Lower lobe of right lung (tissue), 2 donors: ENCODE measurements at regions not wholly inside any gene's neighbourhood (a gene's known extent, or its start where the extent isn't known, plus 50 kb on each side); places are given as distances from the start of the nearest gene placed in this dataset.

Experiments used
- ATAC-seq, 2 donors: fragments of 200-7000 bp; cut with Tn5 transposase; one replicate each; pipeline ENCODE4 v1.9.1; 2020 to 2022; ENCODE audit warnings: mild to moderate bottlenecking in 2 of 2, moderate library complexity in 2 of 2
- DNase-seq: peaks from one replicate; pipeline ENCODE4 v3.0.0-alpha.2; 2020
- H3K27ac ChIP-seq: fragments of 200-600 bp; one replicate; pipeline ENCODE4 v1.8.0; 2022
- H3K27me3 ChIP-seq: fragments of 200-600 bp; one replicate; pipeline ENCODE4 v1.8.0; 2022; ENCODE audit warnings: low read depth
- H3K36me3 ChIP-seq: fragments of 200-600 bp; one replicate; pipeline ENCODE4 v1.8.0; 2022; ENCODE audit warnings: mild to moderate bottlenecking
- H3K4me1 ChIP-seq: fragments of 200-600 bp; one replicate; pipeline ENCODE4 v1.8.0; 2022
- H3K4me3 ChIP-seq: fragments of 200-600 bp; one replicate; pipeline ENCODE4 v1.8.0; 2022; ENCODE audit warnings: mild to moderate bottlenecking
- H3K9me3 ChIP-seq: fragments of 200-600 bp; one replicate; pipeline ENCODE4 v1.8.0; 2022
- intact Hi-C: fragments of 100-400 bp; cut with DNase I; formaldehyde crosslinking; loops from one replicate; pipeline ENCODE4 v1.11.0; 2022
- TF ChIP-seq, protein P1 (sequence below): fragments of 200-600 bp; IDR thresholded peaks from one replicate; pipeline ENCODE4 v1.8.0; 2022; ENCODE audit warnings: antibody characterized with exemption, mild to moderate bottlenecking
- donor health status: DM: no; HTN: yes; CAD: no; lungs with severe emphysema.

DNA sequence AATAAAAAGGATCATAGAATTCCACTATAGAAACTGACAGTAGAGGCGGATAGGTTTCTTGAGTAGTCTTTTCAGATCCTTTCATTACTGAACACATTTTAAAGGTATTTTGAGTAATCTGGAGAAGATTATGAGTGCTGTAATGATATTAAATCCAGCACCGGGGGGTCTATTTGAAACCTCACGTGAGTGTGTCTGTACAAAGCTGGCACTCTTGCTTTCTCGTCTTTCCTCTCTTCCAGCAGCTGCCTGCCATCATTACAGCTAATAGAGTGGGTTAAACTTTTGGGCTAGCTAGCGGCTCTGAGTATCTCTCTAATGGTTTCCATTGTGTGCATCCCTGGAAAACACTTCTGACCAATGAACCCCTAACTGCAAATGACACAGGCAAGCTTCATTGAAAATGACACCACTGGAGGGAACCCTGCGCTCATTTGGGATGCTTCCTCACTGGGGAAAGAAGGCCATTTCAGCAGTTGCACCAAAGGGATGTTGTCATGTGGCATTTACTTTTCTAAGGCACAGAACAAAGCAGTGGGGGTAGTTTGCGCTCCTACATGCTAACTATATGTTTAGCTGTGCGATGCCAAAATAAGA, 101.0 kb downstream of the HRH4 start:
- intact Hi-C loops = no loop called here
- DNase-seq (no peak), ATAC-seq (no peak)
- H3K27me3 ChIP-seq = no peaks in the 10 kb centered on the region
- H3K27ac ChIP-seq = no peak overlapping the region
- no peak overlapping the region for H3K4me3 ChIP-seq
- no peaks in the 10 kb centered on the region for H3K4me1 ChIP-seq
- no peaks in the 10 kb centered on the region for H3K9me3 ChIP-seq
- TF ChIP-seq, protein P1, sequence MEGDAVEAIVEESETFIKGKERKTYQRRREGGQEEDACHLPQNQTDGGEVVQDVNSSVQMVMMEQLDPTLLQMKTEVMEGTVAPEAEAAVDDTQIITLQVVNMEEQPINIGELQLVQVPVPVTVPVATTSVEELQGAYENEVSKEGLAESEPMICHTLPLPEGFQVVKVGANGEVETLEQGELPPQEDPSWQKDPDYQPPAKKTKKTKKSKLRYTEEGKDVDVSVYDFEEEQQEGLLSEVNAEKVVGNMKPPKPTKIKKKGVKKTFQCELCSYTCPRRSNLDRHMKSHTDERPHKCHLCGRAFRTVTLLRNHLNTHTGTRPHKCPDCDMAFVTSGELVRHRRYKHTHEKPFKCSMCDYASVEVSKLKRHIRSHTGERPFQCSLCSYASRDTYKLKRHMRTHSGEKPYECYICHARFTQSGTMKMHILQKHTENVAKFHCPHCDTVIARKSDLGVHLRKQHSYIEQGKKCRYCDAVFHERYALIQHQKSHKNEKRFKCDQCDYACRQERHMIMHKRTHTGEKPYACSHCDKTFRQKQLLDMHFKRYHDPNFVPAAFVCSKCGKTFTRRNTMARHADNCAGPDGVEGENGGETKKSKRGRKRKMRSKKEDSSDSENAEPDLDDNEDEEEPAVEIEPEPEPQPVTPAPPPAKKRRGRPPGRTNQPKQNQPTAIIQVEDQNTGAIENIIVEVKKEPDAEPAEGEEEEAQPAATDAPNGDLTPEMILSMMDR = no peak
- H3K36me3 ChIP-seq = no peaks in the 10 kb centered on the region

DNA sequence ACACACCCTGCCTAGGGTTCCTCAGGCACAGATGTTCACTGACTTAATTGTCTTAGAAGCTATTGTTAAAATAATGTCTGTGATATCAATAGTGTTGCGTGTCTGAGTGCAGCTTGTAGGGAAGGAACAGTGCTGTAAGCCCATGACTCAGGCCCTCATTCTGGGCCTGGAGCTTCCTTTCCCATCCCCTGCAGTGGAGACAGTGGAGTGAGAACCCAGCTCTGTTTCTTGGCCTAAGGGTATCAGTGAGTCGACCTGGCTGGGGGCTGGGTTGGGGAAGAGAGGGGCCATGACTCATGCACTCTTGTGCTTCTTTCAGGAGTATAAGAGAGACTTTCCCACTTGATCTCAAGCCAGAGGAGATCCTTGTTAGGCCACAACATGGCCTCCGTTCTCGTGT, 106.8 kb downstream of the HRH4 start:
- Histone ChIP-seq H3K36me3 (no peaks in the 10 kb centered on the region), H3K27me3 (no peaks in the 10 kb centered on the region), H3K27ac (no peak overlapping the region), H3K4me3 (no peak overlapping the region), H3K9me3 (no peaks in the 10 kb centered on the region), H3K4me1 (no peaks in the 10 kb centered on the region)
- TF ChIP-seq, protein P1 = no peak
- intact Hi-C loops = no loop called here
- DNase-seq (no peak), ATAC-seq (peak in 1 of 2 donors; percentile 11)

DNA sequence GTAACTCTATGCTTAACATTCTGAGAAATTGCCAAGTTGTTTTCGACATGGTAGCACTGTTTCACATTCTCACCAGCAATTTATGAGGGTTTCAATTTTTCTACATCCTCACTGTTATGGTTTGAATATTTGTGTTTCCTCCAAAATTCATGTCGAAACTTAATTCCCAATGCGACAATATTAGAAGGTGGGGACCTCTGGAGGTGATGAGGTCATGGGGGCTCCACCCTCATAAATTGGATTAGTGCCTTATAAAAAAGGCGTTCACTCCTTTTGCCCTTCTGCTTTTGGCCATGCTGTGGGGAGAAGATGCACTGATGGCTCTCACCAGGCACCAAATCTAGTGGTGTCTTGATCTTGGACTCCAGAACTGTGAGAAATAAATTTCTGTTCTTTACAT, 110.3 kb downstream of the HRH4 start:
- DNase-seq = no peak
- Histone ChIP-seq H3K27me3 (no peaks in the 10 kb centered on the region), H3K36me3 (no peaks in the 10 kb centered on the region), H3K4me1 (no peaks in the 10 kb centered on the region), H3K9me3 (peaks cover 14% of the 10 kb centered on the region), H3K27ac (no peak overlapping the region), H3K4me3 (no peak overlapping the region)
- ATAC-seq = no peak
- TF ChIP-seq, protein P1 = no peak
- intact Hi-C loops = no loop called here

DNA sequence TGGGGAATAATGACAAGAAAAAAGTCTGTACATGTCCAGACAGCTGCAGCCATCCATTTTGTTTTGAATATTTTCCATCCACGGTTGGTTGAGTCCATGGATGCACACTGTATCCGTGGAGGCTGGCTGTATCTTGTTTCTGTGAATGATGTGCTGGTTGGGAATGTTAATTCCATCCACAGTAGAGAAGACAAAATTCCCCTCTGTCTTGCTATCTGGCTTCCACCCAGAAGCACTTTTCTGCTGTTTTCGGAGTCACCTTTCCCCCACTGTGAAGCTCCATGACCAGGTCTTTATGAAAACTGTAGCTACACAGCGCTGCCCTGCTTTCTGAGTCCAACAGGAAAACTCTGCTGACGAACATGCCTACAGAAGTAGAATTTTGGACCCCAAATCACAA, 122.3 kb downstream of the HRH4 start:
- intact Hi-C loops = no loop called here
- Histone ChIP-seq H3K9me3 (no peaks in the 10 kb centered on the region), H3K4me3 (no peak overlapping the region), H3K4me1 (no peaks in the 10 kb centered on the region), H3K36me3 (no peaks in the 10 kb centered on the region), H3K27ac (no peak overlapping the region), H3K27me3 (no peaks in the 10 kb centered on the region)
- DNase-seq (no peak), ATAC-seq (no peak)
- TF ChIP-seq, protein P1 = no peak

DNA sequence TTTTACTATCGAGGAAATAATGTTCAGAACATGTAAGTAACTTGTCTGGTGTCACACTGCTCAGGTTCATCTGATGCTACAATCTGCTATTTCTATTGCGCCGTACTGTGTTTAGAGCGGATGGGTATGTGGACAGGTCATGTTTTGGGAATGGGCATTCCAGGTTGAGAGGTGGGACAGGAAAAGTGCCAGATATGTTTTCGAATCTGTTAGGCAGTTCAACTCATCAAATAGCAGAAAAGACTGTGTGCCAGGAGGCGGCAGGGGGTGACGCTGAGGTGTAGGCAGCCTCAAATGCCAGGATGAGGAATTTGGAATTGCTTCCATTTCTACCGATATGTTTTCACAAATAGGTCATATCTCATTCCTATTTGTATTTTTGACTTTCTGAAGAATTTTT, 123.8 kb downstream of the HRH4 start:
- DNase-seq = no peak
- no peak for ATAC-seq
- no peaks in the 10 kb centered on the region for H3K4me1 ChIP-seq
- H3K27ac ChIP-seq = no peak overlapping the region
- intact Hi-C loops = no loop called here
- H3K9me3 ChIP-seq = no peaks in the 10 kb centered on the region
- H3K27me3 ChIP-seq = no peaks in the 10 kb centered on the region
- no peak overlapping the region for H3K4me3 ChIP-seq
- no peaks in the 10 kb centered on the region for H3K36me3 ChIP-seq
- TF ChIP-seq, protein P1 = no peak

DNA sequence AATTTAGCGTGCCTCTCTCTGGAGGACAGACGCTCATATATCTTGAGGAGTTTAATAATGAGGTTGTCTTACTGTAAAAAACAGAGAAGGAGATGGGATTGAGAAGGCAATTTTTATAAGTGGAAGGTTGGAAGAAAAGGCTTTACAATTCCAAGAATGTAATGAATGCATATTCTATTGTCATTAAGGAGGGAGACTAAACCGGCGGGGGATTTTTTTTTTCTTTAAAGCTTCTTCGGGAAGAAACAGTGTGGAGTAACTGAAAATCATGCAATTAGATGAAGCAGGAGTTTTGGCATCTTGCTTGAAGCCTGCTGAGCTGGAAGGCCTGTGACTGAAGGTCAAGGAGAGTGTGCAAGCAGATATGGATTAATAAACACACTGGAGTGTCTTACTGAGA, 124.4 kb downstream of the HRH4 start:
- H3K4me3 ChIP-seq = no peak overlapping the region
- ATAC-seq (no peak), DNase-seq (no peak)
- H3K27ac ChIP-seq = no peak overlapping the region
- no peaks in the 10 kb centered on the region for H3K4me1 ChIP-seq
- H3K36me3 ChIP-seq = no peaks in the 10 kb centered on the region
- intact Hi-C loops = no loop called here
- TF ChIP-seq, protein P1 = no peak
- no peaks in the 10 kb centered on the region for H3K27me3 ChIP-seq
- no peaks in the 10 kb centered on the region for H3K9me3 ChIP-seq
